ENCODE measurements at regions not wholly inside any gene's neighbourhood (a gene's known extent, or its start where the extent isn't known, plus 50 kb on each side); places are given as distances from the start of the nearest gene placed in this dataset.
"Not testable (repeated sequence)": the region's sequence is repeated elsewhere in the genome, so short reads cannot be mapped to it uniquely, and the experiment has no call there.

- peaks cover 0 to 3% (median 0%) of the 10 kb centered on the region in 5 donors for H3K9me3 Mint-ChIP-seq
- Histone ChIP-seq H3K27ac (ENCODE audit: low read depth, low read length) (no peak overlapping the region), H3K36me3 (ENCODE audit: insufficient read depth, low read length) (no peaks in the 10 kb centered on the region), H3K4me1 (ENCODE audit: insufficient read depth, low read length) (no peaks in the 10 kb centered on the region), H3K4me3 (ENCODE audit: low read length) (no peak overlapping the region), H3K27me3 (ENCODE audit: insufficient read depth, low read length, poor library complexity, severe bottlenecking) (no peaks in the 10 kb centered on the region), H3K9me3 (ENCODE audit: low read length) (no peaks in the 10 kb centered on the region)
- no peak overlapping the region for H3K4me3 Mint-ChIP-seq
- ChIA-PET POLR2A (no interaction called here), CTCF (no interaction called here)
- no peaks in the 10 kb centered on the region for H3K36me3 Mint-ChIP-seq
- DNase-seq: no peak
- peaks cover 0 to 8% of the 10 kb centered on the region in 2 donors for H3K27me3 Mint-ChIP-seq
- no peak overlapping the region for H3K27ac Mint-ChIP-seq
- no peaks in the 10 kb centered on the region for H3K4me1 Mint-ChIP-seq
Observed at GRCh38 chr13:111493468-111493867, 173.0 kb downstream of the TEX29 start.

GRCh38 chr13:111494641-111495040 lies 174.2 kb downstream of the TEX29 start:
- no peak for DNase-seq
- no peaks in the 10 kb centered on the region for H3K9me3 ChIP-seq (ENCODE audit: low read length)
- peaks cover 0 to 3% (median 0%) of the 10 kb centered on the region in 5 donors for H3K9me3 Mint-ChIP-seq
- no peaks in the 10 kb centered on the region for H3K4me1 ChIP-seq (ENCODE audit: insufficient read depth, low read length)
- H3K27ac ChIP-seq (ENCODE audit: low read depth, low read length): no peak overlapping the region
- H3K36me3 ChIP-seq (ENCODE audit: insufficient read depth, low read length): no peaks in the 10 kb centered on the region
- H3K4me1 Mint-ChIP-seq: no peaks in the 10 kb centered on the region
- H3K36me3 Mint-ChIP-seq: no peaks in the 10 kb centered on the region
- CTCF ChIA-PET: no interaction called here
- no peak overlapping the region for H3K4me3 Mint-ChIP-seq
- peaks cover 0 to 5% of the 10 kb centered on the region in 2 donors for H3K27me3 Mint-ChIP-seq
- no peak overlapping the region for H3K27ac Mint-ChIP-seq
- no peaks in the 10 kb centered on the region for H3K27me3 ChIP-seq (ENCODE audit: insufficient read depth, low read length, poor library complexity, severe bottlenecking)
- POLR2A ChIA-PET: no interaction called here
- H3K4me3 ChIP-seq (ENCODE audit: low read length): no peak overlapping the region

- H3K9me3 ChIP-seq (ENCODE audit: low read length); POLR2A ChIA-PET; H3K27ac Mint-ChIP-seq; CTCF ChIA-PET; H3K9me3 Mint-ChIP-seq; H3K4me1 ChIP-seq (ENCODE audit: insufficient read depth, low read length); H3K27me3 ChIP-seq (ENCODE audit: insufficient read depth, low read length, poor library complexity, severe bottlenecking); DNase-seq; H3K4me3 ChIP-seq (ENCODE audit: low read length); H3K4me3 Mint-ChIP-seq; H3K4me1 Mint-ChIP-seq; H3K36me3 ChIP-seq (ENCODE audit: insufficient read depth, low read length); H3K27ac ChIP-seq (ENCODE audit: low read depth, low read length); H3K36me3 Mint-ChIP-seq: not testable (repeated sequence)
- H3K27me3 Mint-ChIP-seq: peaks cover 6 to 18% of the 10 kb centered on the region in 2 donors
Observed at GRCh38 chr13:111501596-111502535, 181.4 kb downstream of the TEX29 start.

- no peak for DNase-seq
- H3K4me1 Mint-ChIP-seq: no peaks in the 10 kb centered on the region
- Histone ChIP-seq H3K27ac (ENCODE audit: low read depth, low read length) (no peak overlapping the region), H3K27me3 (ENCODE audit: insufficient read depth, low read length, poor library complexity, severe bottlenecking) (no peaks in the 10 kb centered on the region), H3K4me1 (ENCODE audit: insufficient read depth, low read length) (no peaks in the 10 kb centered on the region), H3K4me3 (ENCODE audit: low read length) (no peak overlapping the region), H3K9me3 (ENCODE audit: low read length) (no peaks in the 10 kb centered on the region), H3K36me3 (ENCODE audit: insufficient read depth, low read length) (no peaks in the 10 kb centered on the region)
- no peak overlapping the region for H3K27ac Mint-ChIP-seq
- CTCF ChIA-PET: no interaction called here
- no peaks in the 10 kb centered on the region for H3K36me3 Mint-ChIP-seq
- POLR2A ChIA-PET: no interaction called here
- no peak overlapping the region for H3K4me3 Mint-ChIP-seq
- peaks cover 0 to 5% (median 4%) of the 10 kb centered on the region in 5 donors for H3K9me3 Mint-ChIP-seq
- H3K27me3 Mint-ChIP-seq: peaks cover 6 to 20% of the 10 kb centered on the region in 2 donors
Observed at GRCh38 chr13:111502957-111503356, 182.5 kb downstream of the TEX29 start.

- H3K4me3 ChIP-seq (ENCODE audit: low read length): no peak overlapping the region
- ChIA-PET POLR2A (no interaction called here), CTCF (no interaction called here)
- Mint-ChIP-seq H3K27ac (no peak overlapping the region), H3K27me3 (peaks cover 6 to 20% of the 10 kb centered on the region in 2 donors), H3K9me3 (peaks cover 0 to 5% (median 4%) of the 10 kb centered on the region in 5 donors), H3K36me3 (no peaks in the 10 kb centered on the region), H3K4me3 (no peak overlapping the region), H3K4me1 (no peaks in the 10 kb centered on the region)
- no peak for DNase-seq
- H3K27me3 ChIP-seq (ENCODE audit: insufficient read depth, low read length, poor library complexity, severe bottlenecking): no peaks in the 10 kb centered on the region
- no peaks in the 10 kb centered on the region for H3K36me3 ChIP-seq (ENCODE audit: insufficient read depth, low read length)
- H3K9me3 ChIP-seq (ENCODE audit: low read length): no peaks in the 10 kb centered on the region
- no peaks in the 10 kb centered on the region for H3K4me1 ChIP-seq (ENCODE audit: insufficient read depth, low read length)
- no peak overlapping the region for H3K27ac ChIP-seq (ENCODE audit: low read depth, low read length)
Observed at GRCh38 chr13:111503376-111503775, 182.9 kb downstream of the TEX29 start.

GRCh38 chr13:111503905-111504695 lies 183.7 kb downstream of the TEX29 start:
- DNase-seq: no peak
- ChIA-PET CTCF (no interaction called here), POLR2A (no interaction called here)
- Histone ChIP-seq H3K9me3 (ENCODE audit: low read length) (no peaks in the 10 kb centered on the region), H3K27ac (ENCODE audit: low read depth, low read length) (no peak overlapping the region), H3K4me3 (ENCODE audit: low read length) (no peak overlapping the region), H3K4me1 (ENCODE audit: insufficient read depth, low read length) (no peaks in the 10 kb centered on the region), H3K27me3 (ENCODE audit: insufficient read depth, low read length, poor library complexity, severe bottlenecking) (no peaks in the 10 kb centered on the region), H3K36me3 (ENCODE audit: insufficient read depth, low read length) (no peaks in the 10 kb centered on the region)
- Mint-ChIP-seq H3K36me3 (no peaks in the 10 kb centered on the region), H3K4me3 (no peak overlapping the region), H3K27ac (no peak overlapping the region), H3K4me1 (no peaks in the 10 kb centered on the region), H3K27me3 (peaks cover 6 to 20% of the 10 kb centered on the region in 2 donors), H3K9me3 (peaks cover 0 to 5% (median 4%) of the 10 kb centered on the region in 5 donors)

GRCh38 chr13:111505175-111505777 lies 184.8 kb downstream of the TEX29 start:
- H3K36me3 Mint-ChIP-seq: no peaks in the 10 kb centered on the region
- no peaks in the 10 kb centered on the region for H3K27me3 ChIP-seq (ENCODE audit: insufficient read depth, low read length, poor library complexity, severe bottlenecking)
- CTCF ChIA-PET: no interaction called here
- H3K27ac Mint-ChIP-seq: no peak overlapping the region
- peaks cover 0 to 5% (median 4%) of the 10 kb centered on the region in 5 donors for H3K9me3 Mint-ChIP-seq
- no peak overlapping the region for H3K4me3 ChIP-seq (ENCODE audit: low read length)
- peaks cover 6 to 20% of the 10 kb centered on the region in 2 donors for H3K27me3 Mint-ChIP-seq
- H3K4me3 Mint-ChIP-seq: no peak overlapping the region
- no peaks in the 10 kb centered on the region for H3K9me3 ChIP-seq (ENCODE audit: low read length)
- no peak for DNase-seq
- H3K4me1 ChIP-seq (ENCODE audit: insufficient read depth, low read length): no peaks in the 10 kb centered on the region
- no peak overlapping the region for H3K27ac ChIP-seq (ENCODE audit: low read depth, low read length)
- no peaks in the 10 kb centered on the region for H3K36me3 ChIP-seq (ENCODE audit: insufficient read depth, low read length)
- no peaks in the 10 kb centered on the region for H3K4me1 Mint-ChIP-seq
- POLR2A ChIA-PET: no interaction called here

- Mint-ChIP-seq H3K4me3 (no peak overlapping the region), H3K27ac (no peak overlapping the region), H3K9me3 (peaks cover 0 to 4% (median 0%) of the 10 kb centered on the region in 5 donors), H3K36me3 (no peaks in the 10 kb centered on the region), H3K27me3 (peaks cover 6 to 20% of the 10 kb centered on the region in 2 donors), H3K4me1 (no peaks in the 10 kb centered on the region)
- Histone ChIP-seq H3K27ac (ENCODE audit: low read depth, low read length) (no peak overlapping the region), H3K4me3 (ENCODE audit: low read length) (no peak overlapping the region), H3K36me3 (ENCODE audit: insufficient read depth, low read length) (no peaks in the 10 kb centered on the region), H3K4me1 (ENCODE audit: insufficient read depth, low read length) (no peaks in the 10 kb centered on the region), H3K9me3 (ENCODE audit: low read length) (no peaks in the 10 kb centered on the region), H3K27me3 (ENCODE audit: insufficient read depth, low read length, poor library complexity, severe bottlenecking) (no peaks in the 10 kb centered on the region)
- POLR2A ChIA-PET: no interaction called here
- CTCF ChIA-PET: no interaction called here
- no peak for DNase-seq
Observed at GRCh38 chr13:111506125-111506524, 185.7 kb downstream of the TEX29 start.
